ENCODE measurements at regions not wholly inside any gene's neighbourhood (a gene's known extent, or its start where the extent isn't known, plus 50 kb on each side); places are given as distances from the start of the nearest gene placed in this dataset.

- H3K4me3 ChIP-seq (ENCODE audit: low read depth, low read length) = no peak overlapping the region
- TF ChIP-seq, protein P1, sequence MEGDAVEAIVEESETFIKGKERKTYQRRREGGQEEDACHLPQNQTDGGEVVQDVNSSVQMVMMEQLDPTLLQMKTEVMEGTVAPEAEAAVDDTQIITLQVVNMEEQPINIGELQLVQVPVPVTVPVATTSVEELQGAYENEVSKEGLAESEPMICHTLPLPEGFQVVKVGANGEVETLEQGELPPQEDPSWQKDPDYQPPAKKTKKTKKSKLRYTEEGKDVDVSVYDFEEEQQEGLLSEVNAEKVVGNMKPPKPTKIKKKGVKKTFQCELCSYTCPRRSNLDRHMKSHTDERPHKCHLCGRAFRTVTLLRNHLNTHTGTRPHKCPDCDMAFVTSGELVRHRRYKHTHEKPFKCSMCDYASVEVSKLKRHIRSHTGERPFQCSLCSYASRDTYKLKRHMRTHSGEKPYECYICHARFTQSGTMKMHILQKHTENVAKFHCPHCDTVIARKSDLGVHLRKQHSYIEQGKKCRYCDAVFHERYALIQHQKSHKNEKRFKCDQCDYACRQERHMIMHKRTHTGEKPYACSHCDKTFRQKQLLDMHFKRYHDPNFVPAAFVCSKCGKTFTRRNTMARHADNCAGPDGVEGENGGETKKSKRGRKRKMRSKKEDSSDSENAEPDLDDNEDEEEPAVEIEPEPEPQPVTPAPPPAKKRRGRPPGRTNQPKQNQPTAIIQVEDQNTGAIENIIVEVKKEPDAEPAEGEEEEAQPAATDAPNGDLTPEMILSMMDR (IDR thresholded peaks at IDR 0.05; ENCODE audit: insufficient read depth, low read depth, low read length) = no peak
- DNase-seq (ENCODE audit: low read depth) = no peak
Measured at GRCh38 chr17:72056727-72057290, 64.0 kb upstream of the SOX9 start.

DNA sequence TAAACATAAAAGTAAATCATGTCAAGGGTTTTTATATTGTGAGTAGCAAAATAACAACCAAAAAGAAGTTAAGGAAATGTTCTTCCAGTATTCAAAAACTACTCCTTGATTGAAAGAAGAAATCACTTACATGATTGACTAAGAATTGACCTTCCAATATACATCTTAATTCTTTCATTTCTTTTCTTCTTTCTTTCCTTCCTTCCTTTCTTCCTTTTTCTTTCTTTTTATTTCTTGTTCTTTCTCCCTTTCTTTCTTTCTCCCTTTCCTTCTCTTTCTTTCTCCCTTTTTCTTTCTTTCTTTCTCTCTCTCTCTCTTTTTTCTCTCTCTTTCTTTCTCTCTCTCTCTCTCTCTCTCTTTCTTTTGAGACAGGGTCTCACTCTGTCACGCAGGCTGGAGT is 60.7 kb upstream of the SOX9 start:
- DNase-seq (ENCODE audit: low read depth) = no peak
- H3K4me3 ChIP-seq (ENCODE audit: low read depth, low read length) = no peak overlapping the region
- TF ChIP-seq, protein P1 (IDR thresholded peaks at IDR 0.05; ENCODE audit: insufficient read depth, low read depth, low read length) = no peak

GRCh38 chr17:72063262-72063661 is 57.6 kb upstream of the SOX9 start:
- TF ChIP-seq, protein P1 (IDR thresholded peaks at IDR 0.05; ENCODE audit: insufficient read depth, low read depth, low read length) = no peak
- no peak overlapping the region for H3K4me3 ChIP-seq (ENCODE audit: low read depth, low read length)
- DNase-seq (ENCODE audit: low read depth) = no peak

DNA sequence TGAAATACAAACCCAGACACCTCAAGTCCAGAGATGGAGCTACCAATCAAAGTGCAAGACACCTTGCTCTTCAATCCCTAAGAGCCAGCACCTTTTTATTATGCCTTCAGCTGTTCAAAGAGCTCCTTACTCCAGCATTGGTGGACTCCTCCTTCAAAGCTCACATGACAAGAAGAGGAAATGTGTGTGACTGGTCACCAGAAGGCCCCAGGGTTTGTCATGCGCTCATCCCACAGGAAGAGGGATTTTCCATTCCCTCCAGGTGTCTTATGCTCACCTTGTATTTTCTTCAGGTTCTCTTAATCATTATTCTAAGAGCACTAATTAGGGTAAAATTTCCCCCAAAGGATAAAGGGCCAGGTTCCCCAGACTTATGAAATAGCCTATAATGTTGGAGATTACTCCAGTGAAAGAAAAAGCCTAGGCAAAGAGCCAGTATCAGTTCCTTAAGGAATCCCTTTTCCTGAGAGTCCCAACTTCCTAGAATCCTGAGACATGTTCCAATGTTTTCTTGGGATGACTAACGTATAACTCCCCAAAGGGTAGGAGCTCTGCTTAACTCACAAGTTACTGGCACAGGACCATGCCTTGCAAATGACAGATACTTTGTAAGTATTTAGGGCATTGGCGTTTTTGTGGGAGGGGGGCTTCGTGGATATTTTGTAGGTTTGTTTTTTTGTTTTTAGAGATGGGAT is 56.9 kb upstream of the SOX9 start:
- TF ChIP-seq, protein P1 (IDR thresholded peaks at IDR 0.05; ENCODE audit: insufficient read depth, low read depth, low read length) = no peak
- no peak for DNase-seq (ENCODE audit: low read depth)
- no peak overlapping the region for H3K4me3 ChIP-seq (ENCODE audit: low read depth, low read length)

DNA sequence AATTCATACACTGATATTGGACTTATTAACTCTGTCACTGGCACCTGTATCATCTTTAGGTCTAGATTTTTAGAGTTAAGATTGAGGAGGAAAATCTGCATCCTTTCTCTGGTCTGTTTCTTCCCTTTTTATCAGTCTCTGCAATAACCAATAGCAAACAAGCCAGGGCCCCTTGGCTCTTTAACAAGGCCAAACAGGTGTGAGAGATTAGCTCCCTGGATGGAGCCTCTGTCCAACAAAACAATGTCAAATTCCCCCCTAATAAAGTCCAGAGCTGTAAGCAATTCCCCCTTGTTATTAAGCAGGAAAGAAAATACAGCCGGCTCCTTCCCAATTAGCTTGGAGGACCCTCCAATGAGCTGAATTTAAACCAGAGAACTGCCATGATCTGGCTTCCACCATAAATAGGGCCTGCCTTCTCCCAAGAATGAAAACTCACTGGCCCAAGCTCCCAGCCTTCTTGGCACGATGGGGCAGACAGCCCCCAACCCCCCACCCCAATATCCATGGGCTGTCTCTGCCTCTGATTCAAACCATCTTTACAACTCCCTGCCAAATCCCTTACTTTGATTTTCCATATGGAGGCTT is 56.1 kb upstream of the SOX9 start:
- no peak for DNase-seq (ENCODE audit: low read depth)
- no peak overlapping the region for H3K4me3 ChIP-seq (ENCODE audit: low read depth, low read length)
- TF ChIP-seq, protein P1 (IDR thresholded peaks at IDR 0.05; ENCODE audit: insufficient read depth, low read depth, low read length) = no peak

GRCh38 chr17:72065556-72065955 is 55.3 kb upstream of the SOX9 start:
- TF ChIP-seq, protein P1 (IDR thresholded peaks at IDR 0.05; ENCODE audit: insufficient read depth, low read depth, low read length) = no peak
- H3K4me3 ChIP-seq (ENCODE audit: low read depth, low read length) = no peak overlapping the region
- no peak for DNase-seq (ENCODE audit: low read depth)

Data from fibroblast of villous mesenchyme (primary cell).